Hematopoietic multipotent progenitor cell treated with erythropoietin and hydrocortisone succinate and interleukin-3 and kit ligand, for 8 days (in vitro differentiated cells): ENCODE measurements at regions not wholly inside any gene's neighbourhood (a gene's known extent, or its start where the extent isn't known, plus 50 kb on each side); places are given as distances from the start of the nearest gene placed in this dataset.

Source experiments
- DNase-seq: peaks from one replicate; pipeline ENCODE4 v3.0.0-alpha.2; 2015

GRCh38 chr9:135240871-135241311, 153.4 kb downstream of the OLFM1 start:
- no peak for DNase-seq

GRCh38 chr9:135241381-135242048, 154.0 kb downstream of the OLFM1 start:
- no peak for DNase-seq

GRCh38 chr9:135242049-135242396, 154.6 kb downstream of the OLFM1 start:
- DNase-seq, result no peak

- no peak for DNase-seq
Measured at GRCh38 chr9:135242406-135242805, 154.9 kb downstream of the OLFM1 start.

GRCh38 chr9:135243201-135244190, 156.0 kb downstream of the OLFM1 start:
- no peak for DNase-seq

- DNase-seq, result no peak
Measured at GRCh38 chr9:135244271-135245221, 157.1 kb downstream of the OLFM1 start.

GRCh38 chr9:135245482-135246247, 158.2 kb downstream of the OLFM1 start:
- DNase-seq, result no peak

GRCh38 chr9:135246248-135247205, 159.1 kb downstream of the OLFM1 start:
- no peak for DNase-seq

GRCh38 chr9:135247227-135247930, 159.9 kb downstream of the OLFM1 start:
- DNase-seq, result no peak

- DNase-seq, result no peak
Measured at GRCh38 chr9:135248111-135248510, 160.6 kb downstream of the OLFM1 start.

GRCh38 chr9:135248721-135249120, 161.3 kb downstream of the OLFM1 start:
- DNase-seq, result no peak

- no peak for DNase-seq
Measured at GRCh38 chr9:135249191-135249590, 161.7 kb downstream of the OLFM1 start.

- no peak for DNase-seq
Measured at GRCh38 chr9:135249711-135250110, 162.2 kb downstream of the OLFM1 start.

GRCh38 chr9:135251331-135251761, 163.9 kb downstream of the OLFM1 start:
- no peak for DNase-seq

- no peak for DNase-seq
Measured at GRCh38 chr9:135251996-135252760, 164.7 kb downstream of the OLFM1 start.

GRCh38 chr9:135252980-135253304, 165.5 kb downstream of the OLFM1 start:
- no peak for DNase-seq

- no peak for DNase-seq
Measured at GRCh38 chr9:135253305-135254004, 166.0 kb downstream of the OLFM1 start.

GRCh38 chr9:135254176-135255032, 166.9 kb downstream of the OLFM1 start:
- DNase-seq, result no peak
